Activated CD4-positive, alpha-beta memory T cell treated with anti-CD3 and anti-CD28 coated beads for 36 hours (primary cell): ENCODE measurements at regions not wholly inside any gene's neighbourhood (a gene's known extent, or its start where the extent isn't known, plus 50 kb on each side); places are given as distances from the start of the nearest gene placed in this dataset.

Experiments used
- CTCF ChIA-PET: fragments of 350-600 bp; sonication (Branson Sonifier 250); formaldehyde crosslinking; loops from one replicate; lab custom pipeline; 2021; ENCODE audit warnings: antibody characterized with exemption, inconsistent platforms; lab: Charles Lee
- POLR2A ChIA-PET: fragments of 350-600 bp; sonication (Branson Sonifier 250); formaldehyde crosslinking; loops from one replicate; lab custom pipeline; 2021; ENCODE audit warnings: antibody characterized with exemption; lab: Charles Lee
- DNase-seq: peaks from one replicate; pipeline ENCODE4 v3.0.0-alpha.2; 2020
- H3K27ac Mint-ChIP-seq: one replicate; pipeline ENCODE4 v1.8.0; 2021; ENCODE audit warnings: mixed read lengths
- H3K27me3 Mint-ChIP-seq: one replicate; pipeline ENCODE4 v1.8.0; 2021; ENCODE audit warnings: mixed read lengths
- H3K36me3 Mint-ChIP-seq: one replicate; pipeline ENCODE4 v1.8.0; 2021; ENCODE audit warnings: mixed read lengths
- H3K4me1 Mint-ChIP-seq: one replicate; pipeline ENCODE4 v1.8.0; 2021; ENCODE audit warnings: low read depth, mixed read lengths
- H3K4me3 Mint-ChIP-seq: one replicate; pipeline ENCODE4 v1.8.0; 2021; ENCODE audit warnings: mild to moderate bottlenecking, mixed read lengths
- H3K9me3 Mint-ChIP-seq: one replicate; pipeline ENCODE4 v1.8.0; 2021; ENCODE audit warnings: mixed read lengths
- intact Hi-C: fragments of 100-400 bp; cut with micrococcal nuclease; formaldehyde crosslinking; loops from one replicate; pipeline ENCODE4 v1.15.1; 2023

DNA sequence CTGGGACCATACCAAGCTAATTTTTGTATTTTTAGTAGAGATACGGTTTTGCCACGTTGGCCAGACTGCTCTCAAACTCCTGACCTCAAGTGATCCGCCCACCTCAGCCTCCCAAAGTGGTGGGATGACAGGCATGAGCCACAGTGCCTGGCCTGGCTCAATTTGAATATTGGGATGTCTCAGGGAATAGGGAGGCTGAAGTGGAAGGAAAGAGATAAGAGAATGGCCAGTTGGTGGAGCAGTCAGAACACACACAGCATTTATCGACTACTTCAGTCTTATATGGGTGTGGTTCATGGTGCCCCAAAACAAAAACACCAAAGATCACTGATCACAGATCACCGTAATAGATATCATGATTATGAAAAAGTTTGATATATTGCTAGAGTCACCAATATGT is 144.4 kb downstream of the GMNC start:
- H3K27me3 Mint-ChIP-seq = peaks cover 7% of the 10 kb centered on the region
- no peak for DNase-seq
- ChIA-PET POLR2A (no interaction called here), CTCF (no interaction called here)
- intact Hi-C loops = no loop called here
- no peak overlapping the region for H3K27ac Mint-ChIP-seq
- H3K36me3 Mint-ChIP-seq = no peaks in the 10 kb centered on the region
- no peak overlapping the region for H3K4me3 Mint-ChIP-seq
- H3K4me1 Mint-ChIP-seq = no peaks in the 10 kb centered on the region
- no peaks in the 10 kb centered on the region for H3K9me3 Mint-ChIP-seq

DNA sequence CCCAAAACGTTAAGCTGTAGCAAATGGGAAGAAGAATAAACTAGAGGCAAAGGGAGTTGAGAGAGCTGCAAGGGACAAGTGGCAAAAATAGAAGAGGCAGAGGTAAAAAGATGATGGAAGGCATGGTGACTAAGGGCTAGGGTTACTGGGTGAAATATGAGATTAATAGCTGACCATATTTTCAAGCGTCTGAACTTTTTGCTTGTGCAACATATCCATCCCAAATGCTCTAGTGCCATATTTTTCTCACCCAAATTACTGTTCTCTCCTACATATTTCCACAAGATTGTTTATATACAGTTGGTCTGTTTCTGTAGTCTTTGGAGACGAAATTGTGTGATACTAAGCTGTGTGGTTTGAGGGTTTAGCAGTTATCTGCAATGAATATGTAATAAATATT is 145.5 kb downstream of the GMNC start:
- H3K27me3 Mint-ChIP-seq = peaks cover 9% of the 10 kb centered on the region
- DNase-seq = no peak
- no peak overlapping the region for H3K4me3 Mint-ChIP-seq
- H3K9me3 Mint-ChIP-seq = no peaks in the 10 kb centered on the region
- H3K36me3 Mint-ChIP-seq = no peaks in the 10 kb centered on the region
- POLR2A ChIA-PET = no interaction called here
- intact Hi-C loops = no loop called here
- H3K4me1 Mint-ChIP-seq = no peaks in the 10 kb centered on the region
- CTCF ChIA-PET = no interaction called here
- no peak overlapping the region for H3K27ac Mint-ChIP-seq

DNA sequence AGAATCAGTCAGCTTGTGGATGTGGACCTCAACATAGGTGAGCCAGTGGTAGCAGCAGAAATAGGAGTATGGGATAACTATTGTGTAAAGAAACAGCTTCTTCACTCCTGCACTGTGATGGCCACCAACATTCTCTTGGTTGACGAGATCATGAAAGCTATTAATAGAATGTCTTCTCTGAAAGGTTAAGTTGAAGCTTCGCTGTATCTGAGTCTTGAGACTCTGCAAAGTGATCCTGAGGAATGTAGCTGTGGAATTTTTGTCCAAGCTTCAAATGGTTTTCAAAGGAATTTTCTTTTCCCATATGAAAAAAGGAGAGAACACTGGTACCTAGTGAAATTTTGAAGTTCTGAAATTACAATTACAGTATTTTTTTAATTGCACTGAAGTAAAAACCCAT is 146.3 kb downstream of the GMNC start:
- ChIA-PET CTCF (no interaction called here), POLR2A (no interaction called here)
- Mint-ChIP-seq H3K27me3 (peaks cover 9% of the 10 kb centered on the region), H3K27ac (no peak overlapping the region), H3K9me3 (no peaks in the 10 kb centered on the region), H3K4me3 (no peak overlapping the region), H3K36me3 (no peaks in the 10 kb centered on the region), H3K4me1 (no peaks in the 10 kb centered on the region)
- intact Hi-C loops = no loop called here
- DNase-seq = no peak

DNA sequence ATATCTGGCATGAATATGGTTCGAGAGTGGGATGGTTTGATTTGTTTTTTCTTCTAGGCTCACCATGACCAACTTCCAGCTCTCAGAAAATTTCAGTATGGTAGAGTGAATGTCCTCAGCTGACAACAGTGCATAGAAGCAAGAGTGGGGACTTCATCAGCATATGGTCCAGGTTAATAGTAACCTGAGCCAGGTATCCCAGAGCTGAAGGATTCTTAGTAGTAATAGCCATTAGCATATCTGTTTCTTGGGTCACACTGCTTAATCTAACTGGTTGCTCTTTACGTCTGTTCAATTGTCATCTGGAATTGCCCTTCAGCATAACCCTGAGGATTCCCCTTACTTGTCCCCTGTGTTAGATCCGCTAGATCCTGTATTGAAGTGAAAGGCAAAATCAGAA is 151.8 kb downstream of the GMNC start:
- CTCF ChIA-PET = no interaction called here
- no peak for DNase-seq
- Mint-ChIP-seq H3K27me3 (peaks cover 3% of the 10 kb centered on the region), H3K4me1 (peaks cover 3% of the 10 kb centered on the region), H3K36me3 (no peaks in the 10 kb centered on the region), H3K27ac (no peak overlapping the region), H3K9me3 (no peaks in the 10 kb centered on the region), H3K4me3 (no peak overlapping the region)
- POLR2A ChIA-PET = no interaction called here
- intact Hi-C loops = no loop called here

DNA sequence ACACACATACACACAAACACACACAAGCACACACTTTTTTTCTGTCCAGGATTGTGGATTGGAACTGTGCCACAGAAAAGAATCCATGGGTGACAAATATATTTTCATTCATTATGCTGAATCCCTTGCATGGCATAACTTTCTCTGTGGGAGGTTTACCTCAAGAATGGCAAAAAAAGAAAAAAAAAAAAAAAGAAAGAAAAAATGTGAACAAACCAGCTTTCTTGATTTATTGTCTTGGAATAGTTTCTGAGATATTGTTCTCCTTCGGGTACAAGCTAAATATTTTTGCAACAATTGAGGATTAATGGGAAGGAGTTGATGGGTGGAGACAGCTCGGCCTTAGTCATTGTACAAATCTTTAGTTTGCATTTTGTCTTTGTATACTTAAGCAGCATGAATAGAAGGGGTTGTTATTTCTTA is 153.1 kb downstream of the GMNC start:
- no peak for DNase-seq

More for the DNA sequence above, 153.1 kb downstream of the GMNC start:
- no peak overlapping the region for H3K4me3 Mint-ChIP-seq
- CTCF ChIA-PET = interaction anchor here (1.4 kb wide), 1 partner anchor 9 kb away, joined by 3 read pairs; no protein-coding TSS in a partner anchor
- POLR2A ChIA-PET = no interaction called here
- no peaks in the 10 kb centered on the region for H3K9me3 Mint-ChIP-seq
- peaks cover 2% of the 10 kb centered on the region for H3K27me3 Mint-ChIP-seq
- no peak overlapping the region for H3K27ac Mint-ChIP-seq
- H3K36me3 Mint-ChIP-seq = no peaks in the 10 kb centered on the region
- peaks cover 3% of the 10 kb centered on the region for H3K4me1 Mint-ChIP-seq
- intact Hi-C loops = no loop called here
